Calu3 (cell line): ENCODE measurements at regions not wholly inside any gene's neighbourhood (a gene's known extent, or its start where the extent isn't known, plus 50 kb on each side); places are given as distances from the start of the nearest gene placed in this dataset.

Experiments
- BruUV-seq: library from RNA; stranded (reverse); fragments of 400-500 nt; replicated peaks from 2 replicates; lab custom pipeline; 2021; lab: Mats Ljungman, UMichigan
- CTCF ChIA-PET: fragments of 300-600 bp; sonication (Branson Sonifier 250); formaldehyde crosslinking; loops from one replicate; lab custom pipeline; 2022; ENCODE audit warnings: antibody characterized with exemption; lab: Charles Lee
- DNase-seq: peaks from one replicate; pipeline ENCODE4 v3.0.0; 2022
- H3K27ac Mint-ChIP-seq: one replicate; pipeline ENCODE4 v1.8.0; 2022; ENCODE audit warnings: mixed read lengths; ENCODE audit not compliant: unreplicated experiment
- H3K27me3 Mint-ChIP-seq: one replicate; pipeline ENCODE4 v1.8.0; 2022; ENCODE audit warnings: mixed read lengths; ENCODE audit not compliant: unreplicated experiment
- H3K36me3 Mint-ChIP-seq: one replicate; pipeline ENCODE4 v1.8.0; 2022; ENCODE audit warnings: mild to moderate bottlenecking, moderate library complexity, mixed read lengths; ENCODE audit not compliant: insufficient read depth, unreplicated experiment
- H3K4me1 Mint-ChIP-seq: one replicate; pipeline ENCODE4 v1.8.0; 2022; ENCODE audit warnings: mild to moderate bottlenecking, low read depth, mixed read lengths; ENCODE audit not compliant: unreplicated experiment
- H3K4me3 Mint-ChIP-seq: one replicate; pipeline ENCODE4 v1.8.0; 2022; ENCODE audit warnings: mild to moderate bottlenecking, low read depth, moderate library complexity, mixed read lengths; ENCODE audit not compliant: unreplicated experiment
- H3K9me3 Mint-ChIP-seq: one replicate; pipeline ENCODE4 v1.8.0; 2022; ENCODE audit warnings: low read depth, mixed read lengths; ENCODE audit not compliant: unreplicated experiment
- intact Hi-C: fragments of 100-400 bp; cut with micrococcal nuclease; formaldehyde crosslinking; loops from one replicate; pipeline ENCODE4 v1.10.0; 2022; ENCODE audit not compliant: unreplicated experiment
- TF ChIP-seq, protein P1 (sequence below): fragments of 200-600 bp; IDR thresholded peaks from one replicate; pipeline ENCODE4 v1.8.0; 2022; ENCODE audit warnings: antibody characterized with exemption; ENCODE audit not compliant: unreplicated experiment

- H3K9me3 Mint-ChIP-seq, result no peaks in the 10 kb centered on the region
- CTCF ChIA-PET, result no interaction called here
These were observed 559.0 kb upstream of the DAB1 start for GRCh38 chr1:57982852-57983251.

GRCh38 chr1:57976216-57976615 lies 552.4 kb upstream of the DAB1 start:
- intact Hi-C loops, result no loop called here
- Mint-ChIP-seq H3K36me3 (no peaks in the 10 kb centered on the region), H3K9me3 (no peaks in the 10 kb centered on the region), H3K27me3 (peaks cover 21% of the 10 kb centered on the region), H3K27ac (no peak overlapping the region), H3K4me3 (no peak overlapping the region), H3K4me1 (no peaks in the 10 kb centered on the region)
- DNase-seq, result no peak
- CTCF ChIA-PET, result no interaction called here
- TF ChIP-seq, protein P1, sequence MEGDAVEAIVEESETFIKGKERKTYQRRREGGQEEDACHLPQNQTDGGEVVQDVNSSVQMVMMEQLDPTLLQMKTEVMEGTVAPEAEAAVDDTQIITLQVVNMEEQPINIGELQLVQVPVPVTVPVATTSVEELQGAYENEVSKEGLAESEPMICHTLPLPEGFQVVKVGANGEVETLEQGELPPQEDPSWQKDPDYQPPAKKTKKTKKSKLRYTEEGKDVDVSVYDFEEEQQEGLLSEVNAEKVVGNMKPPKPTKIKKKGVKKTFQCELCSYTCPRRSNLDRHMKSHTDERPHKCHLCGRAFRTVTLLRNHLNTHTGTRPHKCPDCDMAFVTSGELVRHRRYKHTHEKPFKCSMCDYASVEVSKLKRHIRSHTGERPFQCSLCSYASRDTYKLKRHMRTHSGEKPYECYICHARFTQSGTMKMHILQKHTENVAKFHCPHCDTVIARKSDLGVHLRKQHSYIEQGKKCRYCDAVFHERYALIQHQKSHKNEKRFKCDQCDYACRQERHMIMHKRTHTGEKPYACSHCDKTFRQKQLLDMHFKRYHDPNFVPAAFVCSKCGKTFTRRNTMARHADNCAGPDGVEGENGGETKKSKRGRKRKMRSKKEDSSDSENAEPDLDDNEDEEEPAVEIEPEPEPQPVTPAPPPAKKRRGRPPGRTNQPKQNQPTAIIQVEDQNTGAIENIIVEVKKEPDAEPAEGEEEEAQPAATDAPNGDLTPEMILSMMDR, result no peak
- no TSS peak for BruUV-seq

More at GRCh38 chr1:57982852-57983251, 559.0 kb upstream of the DAB1 start:
- H3K36me3 Mint-ChIP-seq, result no peaks in the 10 kb centered on the region
- no peak for DNase-seq
- H3K4me3 Mint-ChIP-seq, result no peak overlapping the region
- H3K27ac Mint-ChIP-seq, result no peak overlapping the region
- intact Hi-C loops, result no loop called here
- TF ChIP-seq, protein P1, result no peak
- H3K27me3 Mint-ChIP-seq, result peaks cover 36% of the 10 kb centered on the region
- H3K4me1 Mint-ChIP-seq, result no peaks in the 10 kb centered on the region
- BruUV-seq, result no TSS peak

DNA sequence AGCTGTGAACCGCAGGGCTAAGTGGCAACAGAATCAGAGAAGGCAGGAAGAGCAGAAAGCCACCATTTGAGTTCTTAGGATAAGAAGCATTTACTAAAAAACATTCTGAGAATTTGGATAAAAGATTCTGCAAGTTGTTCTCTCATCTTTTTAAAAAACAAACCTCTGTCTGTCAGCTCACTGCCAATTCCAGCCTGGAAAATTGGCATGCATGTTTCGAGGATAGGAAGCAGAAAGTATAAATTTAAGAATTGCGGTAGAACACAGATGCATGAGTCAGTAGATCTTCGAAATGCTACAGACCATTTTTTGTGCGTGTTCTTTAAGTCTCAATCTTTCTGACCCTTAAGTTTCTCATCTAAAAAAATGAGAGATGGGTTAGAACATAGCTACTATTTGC lies 544.5 kb upstream of the DAB1 start:
- H3K9me3 Mint-ChIP-seq, result no peaks in the 10 kb centered on the region
- no peak for DNase-seq
- H3K4me3 Mint-ChIP-seq, result no peak overlapping the region
- CTCF ChIA-PET, result no interaction called here
- H3K27me3 Mint-ChIP-seq, result no peaks in the 10 kb centered on the region
- BruUV-seq, result no TSS peak
- no peaks in the 10 kb centered on the region for H3K4me1 Mint-ChIP-seq
- intact Hi-C loops, result no loop called here
- TF ChIP-seq, protein P1, result no peak
- H3K36me3 Mint-ChIP-seq, result no peaks in the 10 kb centered on the region
- H3K27ac Mint-ChIP-seq, result no peak overlapping the region

- no TSS peak for BruUV-seq
- DNase-seq, result peak; percentile 9
These were observed 543.0 kb upstream of the DAB1 start for GRCh38 chr1:57966751-57967406.

More at GRCh38 chr1:57966751-57967406, 543.0 kb upstream of the DAB1 start:
- no peaks in the 10 kb centered on the region for H3K27me3 Mint-ChIP-seq
- TF ChIP-seq, protein P1, result no peak
- H3K9me3 Mint-ChIP-seq, result no peaks in the 10 kb centered on the region
- H3K4me1 Mint-ChIP-seq, result no peaks in the 10 kb centered on the region
- CTCF ChIA-PET, result interaction anchor here (2.0 kb wide), 1 partner anchor 14 kb away, joined by 4 read pairs; no protein-coding TSS in a partner anchor
- H3K4me3 Mint-ChIP-seq, result no peak overlapping the region
- H3K27ac Mint-ChIP-seq, result no peak overlapping the region
- intact Hi-C loops, result no loop called here
- no peaks in the 10 kb centered on the region for H3K36me3 Mint-ChIP-seq
